Calu3 (cell line): ENCODE measurements at regions not wholly inside any gene's neighbourhood (a gene's known extent, or its start where the extent isn't known, plus 50 kb on each side); places are given as distances from the start of the nearest gene placed in this dataset.

ENCODE experiments used
- BruUV-seq: library from RNA; stranded (reverse); fragments of 400-500 nt; replicated peaks from 2 replicates; lab custom pipeline; 2021; lab: Mats Ljungman, UMichigan
- CTCF ChIA-PET: fragments of 300-600 bp; sonication (Branson Sonifier 250); formaldehyde crosslinking; loops from one replicate; lab custom pipeline; 2022; ENCODE audit warnings: antibody characterized with exemption; lab: Charles Lee
- DNase-seq: peaks from one replicate; pipeline ENCODE4 v3.0.0; 2022
- H3K27ac Mint-ChIP-seq: one replicate; pipeline ENCODE4 v1.8.0; 2022; ENCODE audit warnings: mixed read lengths; ENCODE audit not compliant: unreplicated experiment
- H3K27me3 Mint-ChIP-seq: one replicate; pipeline ENCODE4 v1.8.0; 2022; ENCODE audit warnings: mixed read lengths; ENCODE audit not compliant: unreplicated experiment
- H3K36me3 Mint-ChIP-seq: one replicate; pipeline ENCODE4 v1.8.0; 2022; ENCODE audit warnings: mild to moderate bottlenecking, moderate library complexity, mixed read lengths; ENCODE audit not compliant: insufficient read depth, unreplicated experiment
- H3K4me1 Mint-ChIP-seq: one replicate; pipeline ENCODE4 v1.8.0; 2022; ENCODE audit warnings: mild to moderate bottlenecking, low read depth, mixed read lengths; ENCODE audit not compliant: unreplicated experiment
- H3K4me3 Mint-ChIP-seq: one replicate; pipeline ENCODE4 v1.8.0; 2022; ENCODE audit warnings: mild to moderate bottlenecking, low read depth, moderate library complexity, mixed read lengths; ENCODE audit not compliant: unreplicated experiment
- H3K9me3 Mint-ChIP-seq: one replicate; pipeline ENCODE4 v1.8.0; 2022; ENCODE audit warnings: low read depth, mixed read lengths; ENCODE audit not compliant: unreplicated experiment
- CTCF ChIP-seq: fragments of 200-600 bp; IDR thresholded peaks from one replicate; pipeline ENCODE4 v1.8.0; 2022; ENCODE audit warnings: antibody characterized with exemption; ENCODE audit not compliant: unreplicated experiment
- intact Hi-C: fragments of 100-400 bp; cut with micrococcal nuclease; formaldehyde crosslinking; loops from one replicate; pipeline ENCODE4 v1.10.0; 2022; ENCODE audit not compliant: unreplicated experiment

- no TSS peak for BruUV-seq
- H3K9me3 Mint-ChIP-seq, result no peaks in the 10 kb centered on the region
- H3K27ac Mint-ChIP-seq, result no peak overlapping the region
- no peaks in the 10 kb centered on the region for H3K27me3 Mint-ChIP-seq
- intact Hi-C loops, result no loop called here
- no peaks in the 10 kb centered on the region for H3K36me3 Mint-ChIP-seq
- H3K4me1 Mint-ChIP-seq, result peaks cover 8% of the 10 kb centered on the region
- no peak for TF ChIP-seq CTCF
- no peak overlapping the region for H3K4me3 Mint-ChIP-seq
- CTCF ChIA-PET, result interaction anchor here (1.2 to 1.8 kb wide), 3 partner anchors 9 to 611 kb away, joined by 3 to 4 read pairs (median 3); no protein-coding TSS in a partner anchor
- no peak for DNase-seq
These were observed 125.9 kb upstream of the NABP1 start for GRCh38 chr2:191552066-191552465.

GRCh38 chr2:191554240-191554639 is 123.7 kb upstream of the NABP1 start:
- Mint-ChIP-seq H3K27ac (no peak overlapping the region), H3K4me3 (no peak overlapping the region), H3K4me1 (peaks cover 8% of the 10 kb centered on the region), H3K9me3 (no peaks in the 10 kb centered on the region), H3K27me3 (no peaks in the 10 kb centered on the region), H3K36me3 (no peaks in the 10 kb centered on the region)
- CTCF ChIA-PET, result interaction anchor here (0.6 kb wide), 1 partner anchor 11 kb away, joined by 6 read pairs; no protein-coding TSS in a partner anchor
- no peak for DNase-seq
- TF ChIP-seq CTCF, result no peak
- intact Hi-C loops, result loop anchor here (2.0 kb wide), 1 partner anchor 259 kb away; no protein-coding TSS in a partner anchor
- no TSS peak for BruUV-seq

GRCh38 chr2:191555092-191555742 is 122.7 kb upstream of the NABP1 start:
- H3K27ac Mint-ChIP-seq, result no peak overlapping the region
- intact Hi-C loops, result loop anchor here (1.0 to 5.0 kb wide), 3 partner anchors 258 to 607 kb away; no protein-coding TSS in a partner anchor
- CTCF ChIA-PET, result interaction anchor here (0.6 to 1.8 kb wide), 8 partner anchors 12 to 898 kb away, joined by 3 to 9 read pairs (median 4); no protein-coding TSS in a partner anchor
- H3K36me3 Mint-ChIP-seq, result no peaks in the 10 kb centered on the region
- no TSS peak for BruUV-seq
- H3K27me3 Mint-ChIP-seq, result no peaks in the 10 kb centered on the region
- H3K9me3 Mint-ChIP-seq, result no peaks in the 10 kb centered on the region
- peaks cover 8% of the 10 kb centered on the region for H3K4me1 Mint-ChIP-seq
- DNase-seq, result peak; percentile 88
- H3K4me3 Mint-ChIP-seq, result no peak overlapping the region
- peak; percentile 58 for TF ChIP-seq CTCF

GRCh38 chr2:191556463-191556862 is 121.5 kb upstream of the NABP1 start:
- no peak for DNase-seq
- no peak overlapping the region for H3K27ac Mint-ChIP-seq
- H3K9me3 Mint-ChIP-seq, result no peaks in the 10 kb centered on the region
- H3K27me3 Mint-ChIP-seq, result no peaks in the 10 kb centered on the region
- no TSS peak for BruUV-seq
- intact Hi-C loops, result loop anchor here (5.0 kb wide), 1 partner anchor 311 kb away; no protein-coding TSS in a partner anchor
- peaks cover 8% of the 10 kb centered on the region for H3K4me1 Mint-ChIP-seq
- no peak for TF ChIP-seq CTCF
- H3K36me3 Mint-ChIP-seq, result no peaks in the 10 kb centered on the region
- no peak overlapping the region for H3K4me3 Mint-ChIP-seq
- CTCF ChIA-PET, result interaction anchor here (0.6 to 1.8 kb wide), 2 partner anchors 9 to 256 kb away, joined by 7 to 9 read pairs; no protein-coding TSS in a partner anchor
